Mesendoderm (in vitro differentiated cells): ENCODE measurements at regions not wholly inside any gene's neighbourhood (a gene's known extent, or its start where the extent isn't known, plus 50 kb on each side); places are given as distances from the start of the nearest gene placed in this dataset.

Experiments
- DNase-seq: peaks from one replicate; pipeline ENCODE4 v3.0.0; 2013
- H2AK5ac ChIP-seq: 2 replicates; pipeline ENCODE4 v1.6.1; 2013; ENCODE audit warnings: low read length, inconsistent platforms
- H2BK120ac ChIP-seq: 2 replicates; pipeline ENCODE4 v1.6.1; 2013; ENCODE audit warnings: low read depth, mild to moderate bottlenecking, low read length, moderate library complexity, mixed read lengths
- H2BK15ac ChIP-seq: replicated peaks from 2 replicates; pipeline ENCODE4 v1.6.1; 2013; ENCODE audit warnings: low read depth, mild to moderate bottlenecking, moderate library complexity
- H2BK5ac ChIP-seq: 2 replicates; pipeline ENCODE4 v1.6.1; 2013; ENCODE audit warnings: low read length, inconsistent platforms
- H3K18ac ChIP-seq: 2 replicates; pipeline ENCODE4 v1.6.1; 2013; ENCODE audit warnings: mild to moderate bottlenecking, low read length, mixed read lengths
- H3K23ac ChIP-seq: one replicate; pipeline ENCODE4 v1.6.1; 2013; ENCODE audit warnings: low read length
- H3K27ac ChIP-seq: 2 replicates; pipeline ENCODE4 v1.5.1; 2013; ENCODE audit warnings: low read depth, mild to moderate bottlenecking, inconsistent platforms, low read length, moderate library complexity
- H3K27me3 ChIP-seq: 2 replicates; pipeline ENCODE4 v1.6.1; 2013; ENCODE audit warnings: low read length, control low read depth, mild to moderate bottlenecking, inconsistent platforms; ENCODE audit not compliant: insufficient read depth, poor library complexity
- H3K36me3 ChIP-seq: 2 replicates; pipeline ENCODE4 v1.6.1; 2013; ENCODE audit warnings: low read length, inconsistent platforms; ENCODE audit not compliant: control insufficient read depth, insufficient read depth
- H3K4ac ChIP-seq: one replicate; pipeline ENCODE4 v1.6.1; 2013; ENCODE audit warnings: low read depth, mild to moderate bottlenecking, low read length, moderate library complexity
- H3K4me1 ChIP-seq: 2 replicates; pipeline ENCODE4 v1.6.1; 2013; ENCODE audit warnings: low read depth, low read length, inconsistent platforms; ENCODE audit not compliant: control insufficient read depth
- H3K4me2 ChIP-seq: 2 replicates; pipeline ENCODE4 v1.6.1; 2013; ENCODE audit warnings: low read length
- H3K4me3 ChIP-seq: 2 replicates; pipeline ENCODE4 v1.5.1; 2013; ENCODE audit warnings: mild to moderate bottlenecking, low read length
- H3K56ac ChIP-seq: one replicate; pipeline ENCODE4 v1.6.1; 2013; ENCODE audit warnings: low read length
- H3K79me1 ChIP-seq: 2 replicates; pipeline ENCODE4 v1.6.1; 2013; ENCODE audit warnings: low read length, inconsistent platforms
- H3K79me2 ChIP-seq: 2 replicates; pipeline ENCODE4 v1.6.1; 2013; ENCODE audit warnings: mild to moderate bottlenecking, low read length; ENCODE audit not compliant: control insufficient read depth, insufficient read depth
- H3K9ac ChIP-seq: 2 replicates; pipeline ENCODE4 v1.6.1; 2013; ENCODE audit warnings: low read length, inconsistent platforms
- H4K5ac ChIP-seq: one replicate; pipeline ENCODE4 v1.6.1; 2013; ENCODE audit warnings: low read length
- H4K8ac ChIP-seq: one replicate; pipeline ENCODE4 v1.6.1; 2013; ENCODE audit warnings: low read depth, mild to moderate bottlenecking, control low read depth, low read length, moderate library complexity
- WGBS: extraction: QIAGEN DNeasy Blood & Tissue Kit; methylation state at CpG from one replicate; pipeline ENCODE4 v1.1.7; 2013; ENCODE audit warnings: low lambda C conversion rate, missing lambda C conversion rate; ENCODE audit not compliant: insufficient coverage; ENCODE audit errors: extremely low coverage; 5-methylcytosine and 5-hydroxymethylcytosine counted together

GRCh38 chr14:81765651-81766275, 232.1 kb upstream of the SEL1L start:
- H3K23ac ChIP-seq: no peak overlapping the region
- no peaks in the 10 kb centered on the region for H3K27me3 ChIP-seq
- no peak overlapping the region for H3K9ac ChIP-seq
- H2BK120ac ChIP-seq: no peak overlapping the region
- H3K79me1 ChIP-seq: no peaks in the 10 kb centered on the region
- H3K4me3 ChIP-seq: no peak overlapping the region
- H3K36me3 ChIP-seq: no peaks in the 10 kb centered on the region
- H2BK15ac ChIP-seq: no peak overlapping the region
- H4K5ac ChIP-seq: no peak overlapping the region
- H2BK5ac ChIP-seq: no peak overlapping the region
- no peak overlapping the region for H3K18ac ChIP-seq
- no peak overlapping the region for H3K4ac ChIP-seq
- no peak overlapping the region for H2AK5ac ChIP-seq
- no peaks in the 10 kb centered on the region for H3K79me2 ChIP-seq
- DNase-seq: peak; percentile 5
- no peak overlapping the region for H3K27ac ChIP-seq
- H4K8ac ChIP-seq: no peak overlapping the region
- H3K4me2 ChIP-seq: no peak overlapping the region
- no peaks in the 10 kb centered on the region for H3K4me1 ChIP-seq
- no peak overlapping the region for H3K56ac ChIP-seq
- WGBS: no CpG with 5 or more reads among the region's 3 CpGs

DNA sequence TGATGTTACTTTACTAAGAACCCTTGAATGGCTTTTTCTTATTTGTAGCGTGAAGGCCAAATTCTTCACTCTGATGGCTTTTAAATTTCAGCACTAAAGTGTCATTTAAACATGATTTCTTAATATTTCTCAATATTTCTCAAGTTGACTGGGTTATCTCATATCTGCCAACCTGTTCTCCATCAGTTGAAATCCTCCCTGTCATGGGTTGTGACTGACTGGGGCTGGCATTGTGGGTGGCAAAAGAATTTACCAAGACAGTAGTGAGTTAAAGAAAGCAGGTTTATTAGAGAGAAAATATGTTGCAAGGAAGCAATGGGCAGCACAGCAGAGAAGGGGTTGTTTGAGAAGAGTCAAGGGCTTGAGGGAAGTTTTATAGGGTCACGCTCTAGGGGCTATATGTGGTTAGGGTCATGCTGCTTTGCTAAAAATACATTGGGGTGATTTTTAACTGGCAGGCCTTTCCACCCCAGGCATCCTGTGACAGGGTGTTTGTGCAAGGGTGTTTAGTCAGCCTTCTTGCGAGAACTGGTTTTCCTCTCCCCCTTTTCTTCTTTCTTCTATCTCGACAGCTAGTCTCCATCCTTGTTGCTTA, 232.8 kb upstream of the SEL1L start:
- H2AK5ac ChIP-seq: no peak overlapping the region
- no peak overlapping the region for H2BK15ac ChIP-seq
- no peak overlapping the region for H3K4ac ChIP-seq
- H2BK5ac ChIP-seq: no peak overlapping the region
- H3K56ac ChIP-seq: no peak overlapping the region
- no peak overlapping the region for H4K5ac ChIP-seq
- H3K23ac ChIP-seq: no peak overlapping the region
- H2BK120ac ChIP-seq: no peak overlapping the region
- H3K4me1 ChIP-seq: no peaks in the 10 kb centered on the region
- no peak overlapping the region for H3K27ac ChIP-seq
- no peaks in the 10 kb centered on the region for H3K79me2 ChIP-seq
- no peaks in the 10 kb centered on the region for H3K36me3 ChIP-seq
- peak; percentile 2 for DNase-seq
- no peaks in the 10 kb centered on the region for H3K27me3 ChIP-seq
- H3K9ac ChIP-seq: no peak overlapping the region
- H3K18ac ChIP-seq: no peak overlapping the region
- WGBS: no CpG with 5 or more reads among the region's 4 CpGs
- H3K4me3 ChIP-seq: no peak overlapping the region
- H4K8ac ChIP-seq: peak overlapping the region; percentile 56
- no peak overlapping the region for H3K4me2 ChIP-seq
- no peaks in the 10 kb centered on the region for H3K79me1 ChIP-seq

- Histone ChIP-seq H4K8ac (no peak overlapping the region), H3K79me1 (no peaks in the 10 kb centered on the region), H3K4me1 (no peaks in the 10 kb centered on the region), H3K4ac (no peak overlapping the region), H3K23ac (no peak overlapping the region), H3K27ac (no peak overlapping the region), H3K56ac (no peak overlapping the region), H3K4me2 (no peak overlapping the region), H3K36me3 (no peaks in the 10 kb centered on the region), H3K9ac (no peak overlapping the region), H2AK5ac (no peak overlapping the region), H2BK15ac (no peak overlapping the region), H3K18ac (no peak overlapping the region), H2BK120ac (no peak overlapping the region), H4K5ac (no peak overlapping the region), H2BK5ac (no peak overlapping the region), H3K27me3 (no peaks in the 10 kb centered on the region), H3K79me2 (no peaks in the 10 kb centered on the region), H3K4me3 (no peak overlapping the region)
- WGBS: 100% methylated on average over 1 of the region's 2 CpGs
- DNase-seq: peak; percentile 72
Observed at GRCh38 chr14:81767266-81767995, 233.8 kb upstream of the SEL1L start.

GRCh38 chr14:81771651-81772275, 238.1 kb upstream of the SEL1L start:
- no peak overlapping the region for H3K23ac ChIP-seq
- H3K36me3 ChIP-seq: no peaks in the 10 kb centered on the region
- H3K79me1 ChIP-seq: no peaks in the 10 kb centered on the region
- H3K18ac ChIP-seq: no peak overlapping the region
- H2BK120ac ChIP-seq: no peak overlapping the region
- H4K5ac ChIP-seq: no peak overlapping the region
- no peak for DNase-seq
- no peak overlapping the region for H3K27ac ChIP-seq
- no peaks in the 10 kb centered on the region for H3K27me3 ChIP-seq
- H2BK5ac ChIP-seq: no peak overlapping the region
- no peaks in the 10 kb centered on the region for H3K79me2 ChIP-seq
- H2BK15ac ChIP-seq: no peak overlapping the region
- no peak overlapping the region for H4K8ac ChIP-seq
- no peak overlapping the region for H2AK5ac ChIP-seq
- H3K4me2 ChIP-seq: no peak overlapping the region
- no peak overlapping the region for H3K9ac ChIP-seq
- no peaks in the 10 kb centered on the region for H3K4me1 ChIP-seq
- H3K4me3 ChIP-seq: no peak overlapping the region
- no peak overlapping the region for H3K4ac ChIP-seq
- no peak overlapping the region for H3K56ac ChIP-seq

GRCh38 chr14:81772381-81772780, 238.7 kb upstream of the SEL1L start:
- H4K5ac ChIP-seq: no peak overlapping the region
- H3K56ac ChIP-seq: no peak overlapping the region
- no peak overlapping the region for H3K27ac ChIP-seq
- H3K79me2 ChIP-seq: no peaks in the 10 kb centered on the region
- H3K4ac ChIP-seq: no peak overlapping the region
- H2BK120ac ChIP-seq: no peak overlapping the region
- no peak overlapping the region for H3K4me2 ChIP-seq
- H3K9ac ChIP-seq: no peak overlapping the region
- H2BK5ac ChIP-seq: no peak overlapping the region
- no peak for DNase-seq
- H3K79me1 ChIP-seq: no peaks in the 10 kb centered on the region
- no peak overlapping the region for H4K8ac ChIP-seq
- H2BK15ac ChIP-seq: no peak overlapping the region
- H3K18ac ChIP-seq: no peak overlapping the region
- no peak overlapping the region for H2AK5ac ChIP-seq
- no CpG with 5 or more reads among the region's 1 CpG for WGBS
- no peak overlapping the region for H3K23ac ChIP-seq
- no peaks in the 10 kb centered on the region for H3K27me3 ChIP-seq
- H3K36me3 ChIP-seq: no peaks in the 10 kb centered on the region
- H3K4me1 ChIP-seq: no peaks in the 10 kb centered on the region
- H3K4me3 ChIP-seq: no peak overlapping the region
